ENCODE measurements at regions not wholly inside any gene's neighbourhood (a gene's known extent, or its start where the extent isn't known, plus 50 kb on each side); places are given as distances from the start of the nearest gene placed in this dataset.

- TF ChIP-seq ARID4B (CRISPR knock-in tag; IDR thresholded peaks at IDR 0.05; ENCODE audit: borderline replicate concordance) (no peak), MAX (CRISPR knock-in tag; IDR thresholded peaks at IDR 0.05) (no peak), TCF7 (CRISPR knock-in tag; IDR thresholded peaks at IDR 0.05; ENCODE audit: low read depth) (no peak), USF1 (CRISPR knock-in tag; IDR thresholded peaks at IDR 0.05) (no peak), TEAD1 (CRISPR knock-in tag; IDR thresholded peaks at IDR 0.05) (no peak), ELF4 (CRISPR knock-in tag; IDR thresholded peaks at IDR 0.05; ENCODE audit: low read depth) (no peak)
Measured at GRCh38 chr5:8807636-8808035, 738.2 kb downstream of the SEMA5A start (continued).

- CTCF ChIA-PET, result no interaction called here
- no peak for TF ChIP-seq TEAD1 (CRISPR knock-in tag; IDR thresholded peaks at IDR 0.05)
- Mint-ChIP-seq H3K9me3 (peaks cover 60% of the 10 kb centered on the region), H3K27me3 (ENCODE audit: low read depth) (no peaks in the 10 kb centered on the region), H3K4me1 (peaks cover 15% of the 10 kb centered on the region), H3K27ac (no peak overlapping the region), H3K36me3 (peaks cover 25% of the 10 kb centered on the region), H3K4me3 (no peak overlapping the region)
- DNase-seq (ENCODE audit: low spot score) (no peak), ATAC-seq (no peak)
- POLR2A ChIA-PET, result no interaction called here
Measured at GRCh38 chr5:8811581-8811980, 734.3 kb downstream of the SEMA5A start.

- H3K27ac Mint-ChIP-seq, result no peak overlapping the region
- no peaks in the 10 kb centered on the region for H3K27me3 Mint-ChIP-seq (ENCODE audit: low read depth)
Measured at GRCh38 chr5:8813180-8813579, 732.7 kb downstream of the SEMA5A start.

GRCh38 chr5:8814105-8814504 lies 731.8 kb downstream of the SEMA5A start:
- H3K9me3 Mint-ChIP-seq, result peaks cover 56% of the 10 kb centered on the region
- ChIA-PET CTCF (interaction anchor here (1.0 kb wide), 2 partner anchors 26 to 887 kb away, joined by 3 read pairs; no protein-coding TSS in a partner anchor), POLR2A (no interaction called here)
- H3K4me3 Mint-ChIP-seq, result no peak overlapping the region
- H3K4me1 Mint-ChIP-seq, result peaks cover 15% of the 10 kb centered on the region
- H3K27ac Mint-ChIP-seq, result no peak overlapping the region
- DNase-seq (ENCODE audit: low spot score) (no peak), ATAC-seq (peak; percentile 88)
- TF ChIP-seq ZNF423 (CRISPR knock-in tag; IDR thresholded peaks at IDR 0.05) (no peak), SMAD4 (CRISPR knock-in tag; IDR thresholded peaks at IDR 0.05) (no peak), OVOL2 (CRISPR knock-in tag; IDR thresholded peaks at IDR 0.05; ENCODE audit: borderline replicate concordance) (no peak), ZNF532 (CRISPR knock-in tag; IDR thresholded peaks at IDR 0.05; ENCODE audit: borderline replicate concordance) (no peak), CTCF (IDR thresholded peaks at IDR 0.05) (no peak), SMAD3 (CRISPR knock-in tag; IDR thresholded peaks at IDR 0.05; ENCODE audit: borderline replicate concordance) (no peak)
- H3K27me3 Mint-ChIP-seq (ENCODE audit: low read depth), result no peaks in the 10 kb centered on the region
- H3K36me3 Mint-ChIP-seq, result peaks cover 18% of the 10 kb centered on the region

More at GRCh38 chr5:8813180-8813579, 732.7 kb downstream of the SEMA5A start:
- Mint-ChIP-seq H3K4me3 (no peak overlapping the region), H3K9me3 (peaks cover 55% of the 10 kb centered on the region), H3K36me3 (peaks cover 18% of the 10 kb centered on the region), H3K4me1 (peaks cover 15% of the 10 kb centered on the region)
- ChIA-PET CTCF (interaction anchor here (1.0 kb wide), 1 partner anchor 886 kb away, joined by 3 read pairs; no protein-coding TSS in a partner anchor), POLR2A (no interaction called here)
- ATAC-seq (no peak), DNase-seq (ENCODE audit: low spot score) (no peak)
- no peak for TF ChIP-seq ZSCAN18 (CRISPR knock-in tag; IDR thresholded peaks at IDR 0.05)
- no peak for TF ChIP-seq GABPB1 (CRISPR knock-in tag; IDR thresholded peaks at IDR 0.05)
- no peak for TF ChIP-seq FOXJ3 (CRISPR knock-in tag; IDR thresholded peaks at IDR 0.05; ENCODE audit: borderline replicate concordance)
